H1 (cell line): ENCODE measurements at regions not wholly inside any gene's neighbourhood (a gene's known extent, or its start where the extent isn't known, plus 50 kb on each side); places are given as distances from the start of the nearest gene placed in this dataset.

Source experiments
- CTCF ChIA-PET: fragments of 300-600 bp; sonication (Branson Sonifier 250); formaldehyde crosslinking; loops from one replicate; lab custom pipeline; 2021; ENCODE audit not compliant: partially characterized antibody; lab: Charles Lee
- POLR2A ChIA-PET: fragments of 300-600 bp; sonication (Branson Sonifier 250); formaldehyde crosslinking; loops from one replicate; lab custom pipeline; 2021; ENCODE audit warnings: inconsistent platforms; ENCODE audit not compliant: partially characterized antibody; lab: Charles Lee
- DNase-seq, 2 experiments: peaks; one replicate each; pipeline versions ENCODE4 v3.0.0 to v3.0.0-alpha.2; 2010 to 2022; ENCODE audit warnings: low spot score in 2 of 2, low read depth in 1 of 2, mixed read lengths in 1 of 2
- FAIRE-seq: peaks from 2 replicates; lab custom pipeline; 2011; peaks lifted over from hg19 to GRCh38; lab: Jason Lieb, UNC
- H2AFZ ChIP-seq: 2 replicates; pipeline ENCODE4 v1.8.1; 2012; ENCODE audit warnings: low read length, inconsistent platforms
- H2AK5ac ChIP-seq: 2 replicates; pipeline ENCODE4 v1.6.1; 2013; ENCODE audit warnings: low read depth, low read length
- H2BK120ac ChIP-seq: replicated peaks from 2 replicates; pipeline ENCODE3; 2013; ENCODE audit warnings: low read depth, low read length, inconsistent platforms
- H2BK12ac ChIP-seq: 2 replicates; pipeline ENCODE4 v1.6.1; 2013; ENCODE audit warnings: low read depth, low read length
- H2BK15ac ChIP-seq: 2 replicates; pipeline ENCODE4 v1.6.1; 2013; ENCODE audit warnings: low read length
- H2BK20ac ChIP-seq: 2 replicates; pipeline ENCODE4 v1.6.1; 2013; ENCODE audit warnings: low read length
- H2BK5ac ChIP-seq: 2 replicates; pipeline ENCODE4 v1.6.1; 2013; ENCODE audit warnings: low read depth, low read length
- H3K14ac ChIP-seq: 2 replicates; pipeline ENCODE4 v1.6.1; 2013; ENCODE audit warnings: inconsistent platforms; ENCODE audit not compliant: insufficient read length
- H3K18ac ChIP-seq: 2 replicates; pipeline ENCODE4 v1.6.1; 2013; ENCODE audit warnings: low read length; ENCODE audit errors: extremely low read depth
- H3K23ac ChIP-seq: 2 replicates; pipeline ENCODE4 v1.6.1; 2013; ENCODE audit warnings: inconsistent platforms; ENCODE audit not compliant: insufficient read length
- H3K23me2 ChIP-seq: 2 replicates; pipeline ENCODE4 v1.6.1; 2013; ENCODE audit warnings: low read depth, low read length
- H3K27ac ChIP-seq: 2 replicates; pipeline ENCODE4 v1.6.1; 2011; ENCODE audit warnings: low read depth, low read length, inconsistent platforms
- H3K27me3 ChIP-seq, 4 experiments: replicated peaks in 1 of 4; 1 replicate in 1 of 4; 2 replicates in 3 of 4; pipeline versions ENCODE4 v1.6.1 to v1.8.1; 2011 to 2013; ENCODE audit warnings: low read length in 3 of 4, mild to moderate bottlenecking in 3 of 4, inconsistent platforms in 2 of 4, mixed read lengths in 2 of 4, moderate library complexity in 1 of 4; ENCODE audit not compliant: control insufficient read depth in 3 of 4, insufficient read depth in 3 of 4; ENCODE audit errors: extremely low read depth in 1 of 4
- H3K36me3 ChIP-seq, 4 experiments: 2 replicates each; pipeline versions ENCODE4 v1.6.1 to v1.8.1; 2011 to 2013; ENCODE audit warnings: mild to moderate bottlenecking in 4 of 4, low read length in 3 of 4, moderate library complexity in 2 of 4, control low read depth in 1 of 4, inconsistent platforms in 1 of 4; ENCODE audit not compliant: insufficient read depth in 4 of 4, control insufficient read depth in 2 of 4
- H3K4ac ChIP-seq: replicated peaks from 2 replicates; pipeline ENCODE3; 2013; ENCODE audit warnings: low read length, low read depth, mixed read lengths, inconsistent platforms; ENCODE audit not compliant: insufficient read length
- H3K4me1 ChIP-seq, 4 experiments: replicated peaks in 1 of 4; 1 replicate in 1 of 4; 2 replicates in 3 of 4; pipeline versions ENCODE4 v1.6.1 to v1.8.1; 2011 to 2013; ENCODE audit warnings: low read length in 3 of 4, inconsistent platforms in 2 of 4, mixed read lengths in 1 of 4; ENCODE audit not compliant: insufficient read depth in 4 of 4, control insufficient read depth in 3 of 4
- H3K4me2 ChIP-seq, 2 experiments: 2 replicates each; pipeline versions ENCODE4 v1.6.1 to v1.8.1; 2011 to 2013; ENCODE audit warnings: low read depth in 2 of 2, low read length in 2 of 2, control low read depth in 1 of 2, inconsistent platforms in 1 of 2, mild to moderate bottlenecking in 1 of 2; ENCODE audit not compliant: insufficient read depth in 1 of 2
- H3K4me3 ChIP-seq, 4 experiments: fragments of 200-600, 300-600 bp in 1 of 4; sonication (generic), shearing (Covaris generic), sonication (Bioruptor Twin) in 1 of 4; 2 replicates each; pipeline versions ENCODE4 v1.5.1 to v1.8.1; 2011 to 2016; ENCODE audit warnings: low read length in 4 of 4, low read depth in 3 of 4, control low read depth in 2 of 4, inconsistent platforms in 2 of 4, mild to moderate bottlenecking in 2 of 4, mixed read lengths in 1 of 4, moderate library complexity in 1 of 4; ENCODE audit not compliant: insufficient read depth in 2 of 4; ENCODE audit errors: extremely low read depth in 1 of 4
- H3K56ac ChIP-seq: replicated peaks from 2 replicates; pipeline ENCODE3; 2013; ENCODE audit warnings: low read depth, mild to moderate bottlenecking, mixed read lengths, low read length, inconsistent platforms; ENCODE audit not compliant: insufficient read length
- H3K79me1 ChIP-seq: 2 replicates; pipeline ENCODE4 v1.6.1; 2013; ENCODE audit warnings: low read depth, low read length, control low read depth
- H3K79me2 ChIP-seq, 2 experiments: 2 replicates each; pipeline versions ENCODE4 v1.6.1 to v1.8.1; 2012 to 2013; ENCODE audit warnings: low read length in 2 of 2, mild to moderate bottlenecking in 2 of 2, inconsistent platforms in 1 of 2; ENCODE audit not compliant: insufficient read depth in 2 of 2, control insufficient read depth in 1 of 2
- H3K9ac ChIP-seq, 4 experiments: replicated peaks in 1 of 4; 1 replicate in 1 of 4; 2 replicates in 3 of 4; pipeline versions ENCODE4 v1.6.1 to v1.8.1; 2011 to 2013; ENCODE audit warnings: low read depth in 3 of 4, low read length in 3 of 4, control low read depth in 2 of 4, mild to moderate bottlenecking in 2 of 4, moderate library complexity in 2 of 4, inconsistent platforms in 1 of 4; ENCODE audit errors: extremely low read depth in 1 of 4
- H3K9me3 ChIP-seq, 2 experiments: 2 replicates each; pipeline versions ENCODE4 v1.6.1 to v1.8.1; 2012 to 2013; ENCODE audit warnings: mild to moderate bottlenecking in 2 of 2, moderate library complexity in 2 of 2, control low read depth in 1 of 2, inconsistent platforms in 1 of 2, low read depth in 1 of 2, low read length in 1 of 2, mixed read lengths in 1 of 2; ENCODE audit not compliant: insufficient read depth in 2 of 2
- H4K20me1 ChIP-seq, 2 experiments: replicated peaks in 1 of 2; 2 replicates each; pipeline versions ENCODE3 to v1.8.1; 2011 to 2013; ENCODE audit warnings: inconsistent platforms in 2 of 2, low read length in 2 of 2, mild to moderate bottlenecking in 1 of 2; ENCODE audit not compliant: insufficient read depth in 2 of 2, control insufficient read depth in 1 of 2
- H4K5ac ChIP-seq: 2 replicates; pipeline ENCODE4 v1.6.1; 2013; ENCODE audit warnings: low read length, low read depth, mixed read lengths, inconsistent platforms; ENCODE audit not compliant: insufficient read length
- H4K8ac ChIP-seq: 2 replicates; pipeline ENCODE4 v1.8.0; 2013; ENCODE audit warnings: mild to moderate bottlenecking, moderate library complexity, low read length, inconsistent platforms; ENCODE audit not compliant: insufficient read depth; ENCODE audit errors: extremely low read depth
- H4K91ac ChIP-seq: replicated peaks from 2 replicates; pipeline ENCODE3; 2013; ENCODE audit warnings: low read length, mixed read lengths, inconsistent platforms; ENCODE audit not compliant: insufficient read length
- BRCA1 ChIP-seq: IDR thresholded peaks from 2 replicates; pipeline ENCODE4 v1.6.1; 2012; ENCODE audit warnings: low read depth, low read length, improper control_type of control experiment
- CBX8 ChIP-seq: fragments of 300-800, 300-1000 bp; sonication (generic); IDR thresholded peaks from 2 replicates; pipeline ENCODE4 v1.7.1; 2016; ENCODE audit warnings: low read depth, low read length, borderline replicate concordance
- CEBPB ChIP-seq: IDR thresholded peaks from 2 replicates; pipeline ENCODE4 v1.6.1; 2012; ENCODE audit warnings: low read depth, low read length
- KDM5A ChIP-seq: fragments of 200-600 bp; IDR thresholded peaks from 2 replicates; pipeline ENCODE4 v1.7.1; 2012; ENCODE audit warnings: mild to moderate bottlenecking, low read length, inconsistent platforms, mixed read lengths
- RNF2 ChIP-seq: fragments of 200-900, 300-1000 bp; sonication (generic); IDR thresholded peaks from 2 replicates; pipeline ENCODE4 v1.7.1; 2016; ENCODE audit warnings: borderline replicate concordance, low read depth, mild to moderate bottlenecking, antibody characterized with exemption, low read length; ENCODE audit not compliant: poor library complexity, severe bottlenecking; ENCODE audit errors: missing control alignments
- SIX5 ChIP-seq: IDR thresholded peaks from 2 replicates; pipeline ENCODE4 v1.6.1; 2011; ENCODE audit warnings: mild to moderate bottlenecking, low read depth, low read length
- TEAD4 ChIP-seq: IDR thresholded peaks from 2 replicates; pipeline ENCODE4 v1.6.1; 2012; ENCODE audit warnings: low read depth, low read length, inconsistent platforms, mixed read lengths
- YY1 ChIP-seq: IDR thresholded peaks from 2 replicates; pipeline ENCODE4 v1.6.1; 2011; ENCODE audit warnings: low read depth, mild to moderate bottlenecking, low read length
- ZNF274 ChIP-seq: IDR thresholded peaks from 2 replicates; pipeline ENCODE4 v1.7.0; 2012; ENCODE audit warnings: low read length, borderline replicate concordance; ENCODE audit errors: extremely low read depth
- WGBS, 2 experiments: shearing (Covaris generic) in 1 of 2; methylation state at CpG; one replicate each; pipeline versions ENCODE4 v1.1.6 to v1.1.7; 2013 to 2015; ENCODE audit warnings: low lambda C conversion rate in 2 of 2, mixed read lengths in 2 of 2, inconsistent platforms in 1 of 2, low coverage in 1 of 2, missing lambda C conversion rate in 1 of 2; ENCODE audit not compliant: insufficient replicate concordance in 2 of 2, insufficient coverage in 1 of 2, insufficient read length in 1 of 2; ENCODE audit errors: extremely low coverage in 1 of 2, missing lambda C conversion rate in 1 of 2; 5-methylcytosine and 5-hydroxymethylcytosine counted together
- TF ChIP-seq, protein P1 (sequence below): IDR thresholded peaks from 2 replicates; pipeline ENCODE4 v1.6.1; 2011; ENCODE audit warnings: low read length, improper control_type of control experiment
- TF ChIP-seq, protein P2 (sequence below): IDR thresholded peaks from 2 replicates; pipeline ENCODE4 v1.6.1; 2012; ENCODE audit warnings: low read length, inconsistent platforms

DNA sequence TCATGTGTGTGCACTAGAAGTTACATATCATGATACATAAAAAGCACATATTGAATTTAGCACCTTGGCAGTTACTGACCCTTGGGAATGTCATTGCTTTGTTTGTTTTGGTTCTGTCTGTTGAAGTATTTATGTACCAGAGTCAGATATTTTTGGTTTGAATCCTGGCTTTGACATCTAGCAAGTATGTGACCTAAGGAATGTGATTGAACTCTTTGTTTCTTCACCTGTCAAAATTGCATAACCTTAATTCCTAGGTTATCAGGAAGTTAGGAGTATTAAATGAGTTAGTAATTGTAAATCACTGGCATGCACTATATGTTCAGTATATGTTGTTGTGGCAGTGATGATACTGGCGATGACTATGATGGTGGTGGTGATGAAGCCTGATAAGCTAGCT lies 1003.5 kb upstream of the NRXN1 start:
- Histone ChIP-seq H4K20me1 (no peaks in the 10 kb centered on the region), H2BK120ac (no peak overlapping the region), H2AK5ac (no peak overlapping the region), H3K4me1 (peaks cover 0 to 4% (median 0%) of the 10 kb centered on the region in 4 experiments; a peak in 2 of 7 replicates), H3K23ac (no peak overlapping the region), H2BK15ac (no peak overlapping the region), H3K14ac (no peak overlapping the region), H2AFZ (no peak overlapping the region), H3K79me2 (no peaks in the 10 kb centered on the region), H3K56ac (no peak overlapping the region), H3K27me3 (no peaks in the 10 kb centered on the region), H2BK20ac (no peak overlapping the region), H4K5ac (no peak overlapping the region), H3K9ac (no peak overlapping the region), H3K23me2 (no peaks in the 10 kb centered on the region), H4K91ac (no peak overlapping the region), H3K27ac (no peak overlapping the region), H3K9me3 (no peaks in the 10 kb centered on the region), H3K4me2 (no peak overlapping the region), H2BK5ac (no peak overlapping the region)
- 94% methylated on average over 1 of the region's 1 CpG; no CpG with 5 or more reads in 1 of the 2 experiments for WGBS, 2 experiments
- DNase-seq (no peak), FAIRE-seq (no peak)
- CTCF ChIA-PET = interaction anchor here (1.5 kb wide), 1 partner anchor 16 kb away, joined by 3 read pairs; no protein-coding TSS in a partner anchor
- TF ChIP-seq KDM5A = no peak
- TF ChIP-seq BRCA1 = no peak
- TF ChIP-seq RNF2 = no peak
- no peak for TF ChIP-seq YY1
- TF ChIP-seq TEAD4 = no peak
- no peak for TF ChIP-seq CBX8
- no peak for TF ChIP-seq ZNF274
- no peak for TF ChIP-seq CEBPB
- TF ChIP-seq, protein P1, sequence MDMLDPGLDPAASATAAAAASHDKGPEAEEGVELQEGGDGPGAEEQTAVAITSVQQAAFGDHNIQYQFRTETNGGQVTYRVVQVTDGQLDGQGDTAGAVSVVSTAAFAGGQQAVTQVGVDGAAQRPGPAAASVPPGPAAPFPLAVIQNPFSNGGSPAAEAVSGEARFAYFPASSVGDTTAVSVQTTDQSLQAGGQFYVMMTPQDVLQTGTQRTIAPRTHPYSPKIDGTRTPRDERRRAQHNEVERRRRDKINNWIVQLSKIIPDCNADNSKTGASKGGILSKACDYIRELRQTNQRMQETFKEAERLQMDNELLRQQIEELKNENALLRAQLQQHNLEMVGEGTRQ = no peak
- TF ChIP-seq, protein P2, sequence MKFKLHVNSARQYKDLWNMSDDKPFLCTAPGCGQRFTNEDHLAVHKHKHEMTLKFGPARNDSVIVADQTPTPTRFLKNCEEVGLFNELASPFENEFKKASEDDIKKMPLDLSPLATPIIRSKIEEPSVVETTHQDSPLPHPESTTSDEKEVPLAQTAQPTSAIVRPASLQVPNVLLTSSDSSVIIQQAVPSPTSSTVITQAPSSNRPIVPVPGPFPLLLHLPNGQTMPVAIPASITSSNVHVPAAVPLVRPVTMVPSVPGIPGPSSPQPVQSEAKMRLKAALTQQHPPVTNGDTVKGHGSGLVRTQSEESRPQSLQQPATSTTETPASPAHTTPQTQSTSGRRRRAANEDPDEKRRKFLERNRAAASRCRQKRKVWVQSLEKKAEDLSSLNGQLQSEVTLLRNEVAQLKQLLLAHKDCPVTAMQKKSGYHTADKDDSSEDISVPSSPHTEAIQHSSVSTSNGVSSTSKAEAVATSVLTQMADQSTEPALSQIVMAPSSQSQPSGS = no peak
- no peak for TF ChIP-seq SIX5
- TF ChIP-seq, all 59 proteins: peak for 0
- POLR2A ChIA-PET = no interaction called here
- Histone ChIP-seq H3K4me3 (no peak overlapping the region), H3K79me1 (no peaks in the 10 kb centered on the region), H3K4ac (no peak overlapping the region), H4K8ac (no peak overlapping the region), H3K36me3 (no peaks in the 10 kb centered on the region), H3K18ac (0 out of 2 replicates have a peak overlapping the region, but pooled peaks have one; percentile 5), H2BK12ac (no peak overlapping the region)
